MM.1S (cell line): ENCODE measurements at regions not wholly inside any gene's neighbourhood (a gene's known extent, or its start where the extent isn't known, plus 50 kb on each side); places are given as distances from the start of the nearest gene placed in this dataset.

Experiments used
- CTCF ChIP-seq: fragments of 300-600 bp; sonication (generic); IDR thresholded peaks from 2 replicates; pipeline ENCODE4 v1.5.1; 2016; ENCODE audit warnings: antibody characterized with exemption, low read length, mixed read lengths
- EZH2 ChIP-seq: fragments of 300-600 bp; sonication (generic); optimal IDR thresholded peaks from 2 replicates; pipeline ENCODE3; 2017; ENCODE audit warnings: low read depth, mild to moderate bottlenecking, antibody characterized with exemption, low read length, mixed read lengths
- EZH2phosphoT487 ChIP-seq: fragments of 300-600 bp; sonication (generic); IDR thresholded peaks from 2 replicates; pipeline ENCODE4 v1.6.1; 2018; ENCODE audit warnings: antibody characterized with exemption, low read length

- TF ChIP-seq CTCF, result no peak
- TF ChIP-seq EZH2, result no peak
- TF ChIP-seq EZH2phosphoT487, result no peak
These were observed 337.6 kb downstream of the MLLT3 start for GRCh38 chr9:20284601-20285289.
